ENCODE measurements at regions not wholly inside any gene's neighbourhood (a gene's known extent, or its start where the extent isn't known, plus 50 kb on each side); places are given as distances from the start of the nearest gene placed in this dataset.

GRCh38 chr21:29470397-29470796 is 171.7 kb downstream of the BACH1 start:
- no peak for DNase-seq (ENCODE audit: low read depth, low spot score)
- no peak for TF ChIP-seq CTCF (IDR thresholded peaks at IDR 0.05; ENCODE audit: low read depth, low read length)
- H3K4me3 ChIP-seq (ENCODE audit: low read depth, low read length): no peak overlapping the region
- in situ Hi-C loops (cut with HindIII; ENCODE audit: low sequenced_read_pairs): no loop called here

GRCh38 chr21:29473808-29474207 is 175.1 kb downstream of the BACH1 start:
- in situ Hi-C loops (cut with HindIII; ENCODE audit: low sequenced_read_pairs): no loop called here
- no peak for TF ChIP-seq CTCF (IDR thresholded peaks at IDR 0.05; ENCODE audit: low read depth, low read length)
- no peak for DNase-seq (ENCODE audit: low read depth, low spot score)
- H3K4me3 ChIP-seq (ENCODE audit: low read depth, low read length): no peak overlapping the region

- in situ Hi-C loops (cut with HindIII; ENCODE audit: low sequenced_read_pairs): no loop called here
- no peak overlapping the region for H3K4me3 ChIP-seq (ENCODE audit: low read depth, low read length)
- no peak for DNase-seq (ENCODE audit: low read depth, low spot score)
- no peak for TF ChIP-seq CTCF (IDR thresholded peaks at IDR 0.05; ENCODE audit: low read depth, low read length)
Measured at GRCh38 chr21:29475329-29475728, 176.6 kb downstream of the BACH1 start.

- peak; percentile 16 for DNase-seq (ENCODE audit: low read depth, low spot score)
- in situ Hi-C loops (cut with HindIII; ENCODE audit: low sequenced_read_pairs): no loop called here
- no peak for TF ChIP-seq CTCF (IDR thresholded peaks at IDR 0.05; ENCODE audit: low read depth, low read length)
- H3K4me3 ChIP-seq (ENCODE audit: low read depth, low read length): no peak overlapping the region
Measured at GRCh38 chr21:29477347-29477746, 178.6 kb downstream of the BACH1 start.

GRCh38 chr21:29477941-29478340 is 179.2 kb downstream of the BACH1 start:
- H3K4me3 ChIP-seq (ENCODE audit: low read depth, low read length): no peak overlapping the region
- no peak for TF ChIP-seq CTCF (IDR thresholded peaks at IDR 0.05; ENCODE audit: low read depth, low read length)
- peak; percentile 81 for DNase-seq (ENCODE audit: low read depth, low spot score)
- in situ Hi-C loops (cut with HindIII; ENCODE audit: low sequenced_read_pairs): no loop called here

GRCh38 chr21:29481081-29481480 is 182.4 kb downstream of the BACH1 start:
- no peak overlapping the region for H3K4me3 ChIP-seq (ENCODE audit: low read depth, low read length)
- in situ Hi-C loops (cut with HindIII; ENCODE audit: low sequenced_read_pairs): no loop called here
- no peak for TF ChIP-seq CTCF (IDR thresholded peaks at IDR 0.05; ENCODE audit: low read depth, low read length)
- no peak for DNase-seq (ENCODE audit: low read depth, low spot score)

- H3K4me3 ChIP-seq (ENCODE audit: low read depth, low read length): no peak overlapping the region
- in situ Hi-C loops (cut with HindIII; ENCODE audit: low sequenced_read_pairs): no loop called here
- TF ChIP-seq CTCF (IDR thresholded peaks at IDR 0.05; ENCODE audit: low read depth, low read length): no peak
- peak; percentile 53 for DNase-seq (ENCODE audit: low read depth, low spot score)
Measured at GRCh38 chr21:29481641-29482040, 182.9 kb downstream of the BACH1 start.
